HPDE6-E6E7 (cell line): ENCODE measurements at regions not wholly inside any gene's neighbourhood (a gene's known extent, or its start where the extent isn't known, plus 50 kb on each side); places are given as distances from the start of the nearest gene placed in this dataset.

Source experiments
- DNase-seq: peaks from one replicate; pipeline ENCODE4 v3.0.0; 2011; ENCODE audit warnings: missing footprints; ENCODE audit errors: extremely low spot score

DNA sequence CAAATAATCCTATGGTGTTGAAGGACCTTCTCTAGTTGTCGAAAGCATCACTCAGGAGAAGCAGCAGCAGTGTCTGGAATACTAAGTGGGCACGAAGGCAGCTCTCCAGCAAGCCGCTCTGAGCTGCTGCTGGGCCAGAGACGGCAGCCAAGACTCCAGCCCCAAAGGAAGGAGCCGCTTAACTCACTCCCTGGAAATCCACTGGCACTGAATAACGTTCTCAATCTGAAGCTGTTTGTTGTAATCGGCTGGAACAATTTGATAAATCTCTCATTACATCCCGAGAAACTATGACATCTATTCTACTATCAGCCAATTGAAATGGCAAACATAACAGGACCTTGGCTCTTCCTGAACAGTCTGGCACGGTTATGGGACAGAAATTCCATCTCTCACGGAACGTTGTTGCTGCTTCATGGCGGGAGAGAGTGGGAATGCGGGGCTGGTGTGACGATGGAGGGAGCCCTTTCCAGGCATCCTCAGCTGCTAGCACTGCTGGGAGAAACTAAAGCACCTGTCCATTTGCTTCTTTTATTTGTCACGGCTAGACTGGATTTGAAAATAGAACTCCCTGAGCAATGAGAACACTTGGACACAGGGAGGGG, 331.5 kb upstream of the RNF32 start:
- DNase-seq: no peak

DNA sequence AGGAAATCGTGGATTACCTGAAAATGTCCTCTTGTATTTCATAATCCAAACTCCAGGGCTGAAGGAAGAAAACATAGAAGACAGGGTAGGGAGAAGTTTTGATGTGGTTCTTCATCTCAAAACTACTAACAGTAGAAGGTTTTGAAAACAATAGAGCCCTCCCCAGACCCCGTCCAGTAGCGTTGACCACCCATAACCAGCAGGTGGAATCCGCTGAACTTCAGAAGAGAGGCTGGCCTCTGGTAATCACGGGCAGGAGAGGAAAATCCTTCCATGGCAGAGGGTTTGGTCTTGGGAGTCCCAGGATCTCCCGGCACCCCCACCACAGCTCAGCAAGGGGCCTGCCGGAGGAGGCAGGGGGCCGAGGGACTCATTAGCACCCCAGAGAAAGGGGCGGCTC, 333.4 kb upstream of the RNF32 start:
- DNase-seq: no peak

- DNase-seq: no peak
Measured at GRCh38 chr7:156305351-156305750, 335.2 kb upstream of the RNF32 start.

DNA sequence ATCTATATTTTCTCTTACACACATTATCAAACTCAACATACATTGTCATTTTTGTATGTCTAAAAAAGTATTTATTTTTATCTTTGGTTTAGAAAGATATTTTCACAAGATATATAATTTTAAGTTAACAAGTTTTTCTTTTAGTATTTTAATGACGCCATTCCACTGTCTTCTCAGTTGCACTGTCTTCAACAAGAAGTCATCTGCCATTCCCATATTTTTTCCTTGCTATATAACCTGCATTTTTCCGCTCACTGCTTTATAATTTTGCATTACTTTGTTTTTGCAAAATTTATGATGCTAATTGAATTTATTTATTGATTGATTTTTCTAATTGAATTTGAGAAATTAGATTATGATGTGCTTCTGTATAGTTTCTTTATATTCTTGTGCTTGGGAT, 357.8 kb upstream of the RNF32 start:
- DNase-seq: no peak

DNA sequence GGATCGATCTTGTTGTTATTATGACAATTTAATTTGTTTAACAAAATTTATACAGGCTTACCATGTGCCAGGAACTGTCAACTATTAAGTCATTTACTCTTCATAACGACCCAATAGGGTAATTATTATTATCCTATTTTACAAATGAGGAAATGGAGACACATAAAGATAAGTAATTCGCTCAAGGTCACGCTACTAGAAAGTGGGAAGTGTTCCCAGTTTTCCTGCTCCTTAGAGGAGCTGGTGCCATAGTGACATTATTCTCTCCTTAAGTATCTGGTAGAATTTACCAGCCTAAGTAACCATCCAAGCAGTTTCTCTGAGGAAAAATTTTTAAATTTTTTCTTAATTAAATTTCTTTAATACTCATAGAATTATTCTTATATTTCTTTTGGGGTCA, 360.9 kb upstream of the RNF32 start:
- no peak for DNase-seq

DNA sequence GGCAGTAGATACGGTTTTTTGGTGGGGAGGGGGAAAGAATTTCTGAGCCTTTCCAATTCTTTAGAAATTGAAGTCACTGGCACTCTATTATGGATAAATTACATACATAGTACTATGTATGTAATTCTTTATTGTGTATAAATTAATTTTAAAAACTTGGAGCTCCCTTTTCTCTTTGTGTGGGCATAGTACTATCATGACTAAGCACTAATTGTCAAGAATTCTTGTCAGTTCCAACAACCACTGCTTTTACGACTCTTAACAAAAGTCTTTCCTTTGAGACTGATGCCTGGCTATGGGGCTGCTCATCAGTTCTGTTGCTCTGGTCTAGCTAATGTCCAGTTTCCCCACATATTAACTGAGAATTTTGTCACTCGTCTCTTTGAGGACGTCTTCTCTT, 365.3 kb upstream of the RNF32 start:
- no peak for DNase-seq

DNA sequence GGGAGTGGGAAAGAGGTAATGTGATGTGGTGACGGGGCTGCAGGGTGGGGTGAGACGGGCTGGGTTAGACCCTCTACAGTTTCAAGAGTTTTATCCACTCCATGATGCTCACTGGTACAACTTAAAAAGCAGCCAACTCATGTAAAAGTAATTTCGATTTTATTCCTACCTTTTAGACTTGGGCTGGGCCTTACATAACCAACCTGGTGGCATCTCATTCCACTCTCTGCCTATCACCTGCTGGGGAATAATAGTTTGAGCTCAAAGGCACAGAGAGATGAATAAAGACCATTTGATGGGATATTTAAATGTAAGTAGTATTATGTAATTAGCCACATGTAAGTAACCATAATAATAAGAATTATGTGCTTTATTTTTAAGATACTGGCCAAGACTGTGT, 366.0 kb upstream of the RNF32 start:
- DNase-seq: no peak

DNA sequence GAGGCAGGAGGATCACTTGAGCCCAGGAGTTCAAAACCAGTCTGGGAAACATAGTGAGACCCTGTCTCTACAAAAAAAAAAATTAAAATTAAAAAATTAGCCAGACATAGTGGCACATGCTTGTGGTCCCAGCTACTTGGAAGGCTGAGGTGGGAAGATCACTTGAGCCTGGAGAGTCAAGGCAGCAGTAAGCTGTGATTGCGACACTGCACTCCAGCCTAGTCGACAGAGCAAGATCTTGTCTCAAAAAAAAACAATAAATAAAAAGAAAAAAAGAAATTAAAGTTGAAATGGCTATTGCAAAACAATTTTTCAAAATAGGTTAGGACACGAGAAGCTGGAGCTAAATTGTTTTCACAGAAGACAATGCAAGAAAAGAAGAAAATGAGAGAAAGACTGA, 379.0 kb upstream of the RNF32 start:
- DNase-seq: no peak

- DNase-seq: no peak
Measured at GRCh38 chr7:156257904-156258303, 382.7 kb upstream of the RNF32 start.

- DNase-seq: no peak
Measured at GRCh38 chr7:156255635-156256034, 384.9 kb upstream of the RNF32 start.

DNA sequence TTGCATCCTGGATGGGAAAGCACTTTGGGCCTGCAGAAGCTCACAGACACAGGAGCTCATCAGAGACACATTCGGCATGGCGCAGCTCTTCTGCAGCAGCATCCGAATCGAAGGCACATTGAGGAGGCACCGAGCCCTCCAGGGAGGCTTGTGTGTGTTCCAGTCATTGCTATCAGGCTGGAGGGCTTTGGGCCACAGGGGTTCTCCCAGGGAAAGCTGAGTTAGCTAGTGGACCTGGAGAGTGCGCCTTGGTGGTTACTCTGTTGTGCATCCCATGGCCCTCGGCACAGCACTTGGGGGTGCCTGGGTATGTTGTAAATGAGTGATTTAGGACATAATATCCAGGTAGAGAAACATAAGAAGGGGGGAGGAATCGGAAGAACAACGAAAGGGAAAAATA, 388.7 kb upstream of the RNF32 start:
- no peak for DNase-seq

GRCh38 chr7:156240532-156240931, 400.0 kb upstream of the RNF32 start:
- DNase-seq: no peak

DNA sequence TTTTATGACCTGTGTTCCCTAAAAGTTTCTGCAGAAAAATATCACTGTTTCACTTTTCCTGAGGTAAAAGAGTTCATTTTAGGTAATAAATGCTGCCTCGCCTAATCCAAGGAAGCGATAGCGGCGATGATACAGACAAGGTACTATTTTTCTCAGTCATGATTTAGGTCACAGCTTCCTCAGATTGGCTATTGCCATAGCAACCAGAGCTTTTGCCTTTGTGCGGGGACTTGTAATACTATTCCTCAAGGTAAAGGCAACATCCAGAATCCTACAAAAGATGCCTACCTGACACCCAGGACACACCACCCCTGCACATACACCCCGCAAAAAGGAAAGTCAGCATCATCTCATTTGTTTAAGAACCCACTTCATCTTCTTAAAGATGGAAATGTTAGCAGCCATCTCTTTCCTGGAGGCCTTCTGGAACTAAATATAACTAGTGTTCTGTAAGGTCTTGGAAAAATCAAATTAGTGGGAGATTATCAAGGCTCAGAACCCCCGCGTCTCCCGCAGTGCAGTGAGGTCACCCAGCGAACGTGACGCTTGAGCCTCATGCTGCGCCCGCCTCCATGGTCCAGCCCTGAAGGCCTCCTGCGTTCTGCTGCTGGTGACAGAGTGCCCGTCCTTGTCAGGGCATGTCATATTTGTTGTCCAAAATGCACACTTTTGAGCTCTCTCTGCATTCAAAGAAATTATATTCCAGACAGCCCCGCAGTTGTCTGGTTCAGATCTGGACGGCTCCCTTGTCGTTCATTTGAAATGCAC, 402.0 kb upstream of the RNF32 start:
- DNase-seq: no peak

GRCh38 chr7:156237614-156238013, 403.0 kb upstream of the RNF32 start:
- DNase-seq: no peak

- no peak for DNase-seq
Measured at GRCh38 chr7:156236936-156237599, 403.5 kb upstream of the RNF32 start.

GRCh38 chr7:156236181-156236889, 404.2 kb upstream of the RNF32 start:
- DNase-seq: no peak

DNA sequence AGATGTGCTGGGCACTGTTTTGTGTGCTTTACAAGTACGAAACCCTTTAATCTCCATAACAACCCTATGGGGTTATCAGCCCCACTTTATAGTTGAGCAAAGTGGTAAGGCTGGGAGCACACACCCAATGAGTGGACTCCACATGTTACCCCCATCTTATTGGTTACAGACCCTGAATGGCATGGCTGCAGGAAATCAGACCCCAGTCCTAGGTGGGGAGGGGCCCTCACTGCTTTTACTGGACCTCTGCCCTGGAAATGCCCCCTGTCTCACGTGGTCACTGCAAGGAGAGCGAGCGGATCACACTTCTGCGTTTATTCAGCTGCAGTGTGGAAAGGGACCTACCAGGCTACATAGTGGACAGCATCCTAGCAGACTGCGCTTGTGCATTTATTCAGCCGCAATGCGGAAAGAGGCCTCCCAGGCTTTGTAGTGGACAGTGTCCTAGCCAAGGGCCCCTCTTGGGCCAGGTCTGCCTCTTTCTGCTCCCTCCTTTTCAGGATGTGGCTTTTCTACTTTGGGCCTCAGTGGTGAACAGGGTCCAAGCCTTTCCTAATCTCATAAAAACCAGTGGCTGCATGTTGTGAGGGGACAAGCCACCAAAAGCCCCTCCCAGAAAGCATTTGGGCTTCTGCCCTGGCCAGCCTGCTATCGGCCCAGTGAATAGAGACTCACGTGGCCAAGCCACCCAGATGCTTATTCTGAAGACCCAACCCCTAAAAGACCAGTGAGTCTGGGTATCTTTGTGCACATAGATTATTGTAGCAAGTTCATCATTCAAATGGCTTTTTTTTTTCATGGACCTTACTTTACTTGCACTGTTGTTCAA, 405.7 kb upstream of the RNF32 start:
- no peak for DNase-seq

DNA sequence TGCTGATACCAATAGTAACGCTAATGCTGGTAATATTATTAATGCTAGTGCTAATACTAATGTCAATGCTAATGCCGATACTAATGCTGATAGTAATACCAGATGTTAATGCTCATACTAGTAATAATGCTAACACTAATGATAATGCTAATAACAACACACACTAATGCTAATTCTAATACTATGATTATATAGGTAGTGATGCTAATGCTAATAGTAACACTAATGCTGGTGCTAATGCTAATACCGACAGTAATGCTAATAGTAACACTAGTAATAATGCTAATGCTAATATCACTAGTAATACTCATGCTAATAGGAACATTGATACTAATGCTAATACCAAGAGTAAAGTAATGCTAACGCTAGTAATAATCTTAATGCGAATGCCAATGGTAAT, 406.4 kb upstream of the RNF32 start:
- DNase-seq: no peak

DNA sequence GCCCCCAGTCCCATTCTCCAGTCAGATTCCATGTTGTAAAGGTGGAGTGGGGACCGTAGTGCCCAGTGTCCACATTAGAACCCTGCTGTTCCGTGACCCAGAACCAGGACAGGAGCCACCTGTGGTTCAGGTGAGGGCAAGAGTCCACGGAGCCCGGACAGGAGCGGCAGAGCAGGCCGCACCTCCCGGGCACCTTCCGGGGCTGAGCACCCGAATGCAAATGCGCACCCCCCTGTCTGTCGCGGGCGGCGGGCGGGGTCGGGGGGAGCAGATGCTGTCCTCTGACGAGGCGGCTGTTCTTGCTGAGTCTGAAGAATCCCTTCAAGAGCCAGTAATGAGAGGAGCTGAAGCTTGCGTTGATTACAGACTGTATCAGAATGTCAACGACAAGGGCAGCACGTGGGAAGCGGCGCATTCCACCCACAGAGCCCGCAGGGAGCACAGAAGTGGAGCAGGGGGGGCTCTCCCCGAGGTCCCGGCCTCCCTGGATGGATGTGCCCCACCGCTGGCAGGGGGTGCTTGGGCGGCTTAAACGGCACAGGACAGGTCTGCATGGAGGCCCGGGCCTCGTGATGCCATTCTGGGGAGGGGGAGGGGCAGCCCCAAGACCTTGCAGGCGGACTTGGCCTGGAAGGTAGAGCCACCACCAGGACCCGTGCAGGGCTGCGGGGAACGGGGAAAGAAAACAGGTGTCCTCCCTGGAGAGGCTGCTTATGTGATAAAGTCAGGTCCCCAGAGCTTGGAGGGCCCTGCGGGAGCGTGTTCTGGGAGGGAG, 407.5 kb upstream of the RNF32 start:
- DNase-seq: no peak

- DNase-seq: no peak
Measured at GRCh38 chr7:156230576-156230975, 410.0 kb upstream of the RNF32 start.

DNA sequence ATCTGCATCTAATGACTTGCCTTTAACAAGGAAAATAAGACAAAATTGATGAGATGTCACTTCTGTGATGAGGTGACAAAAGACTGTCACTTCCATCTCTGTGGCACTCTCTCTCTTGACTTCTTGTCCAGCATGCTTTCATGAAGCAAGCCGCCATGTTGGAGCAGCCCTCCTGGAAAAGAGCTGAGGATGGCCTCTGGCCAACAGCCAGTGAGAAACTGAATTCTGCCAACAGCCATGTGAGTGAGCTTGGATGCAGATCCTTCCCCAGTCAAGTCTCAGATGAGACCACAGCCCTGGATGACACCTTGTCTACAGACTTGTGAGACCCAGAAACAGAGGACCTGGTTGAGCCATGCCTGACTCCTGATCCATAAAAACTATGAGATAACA, 412.6 kb upstream of the SHH start:
- no peak for DNase-seq
